CD4-positive, alpha-beta memory T cell (primary cell): ENCODE measurements at regions not wholly inside any gene's neighbourhood (a gene's known extent, or its start where the extent isn't known, plus 50 kb on each side); places are given as distances from the start of the nearest gene placed in this dataset.

Experiments used
- CTCF ChIA-PET: fragments of 350-600 bp; sonication (Branson Sonifier 250); formaldehyde crosslinking; loops from one replicate; lab custom pipeline; 2021; ENCODE audit warnings: inconsistent platforms; ENCODE audit not compliant: partially characterized antibody; lab: Charles Lee
- POLR2A ChIA-PET: fragments of 350-600 bp; sonication (Branson Sonifier 250); formaldehyde crosslinking; loops from one replicate; lab custom pipeline; 2021; ENCODE audit not compliant: partially characterized antibody; lab: Charles Lee
- DNase-seq, 5 donors: peaks; one replicate each; pipeline versions ENCODE4 v3.0.0 to v3.0.0-alpha.2; 2020 to 2022; ENCODE audit warnings: mixed read lengths in 1 of 5
- H3K27ac ChIP-seq: one replicate; pipeline ENCODE4 v1.7.0; 2013; ENCODE audit warnings: low read depth, low read length
- H3K27me3 ChIP-seq: 2 replicates; pipeline ENCODE4 v1.7.0; 2013; ENCODE audit warnings: mild to moderate bottlenecking, low read length, moderate library complexity; ENCODE audit not compliant: insufficient read depth
- H3K36me3 ChIP-seq: 2 replicates; pipeline ENCODE4 v1.7.0; 2013; ENCODE audit warnings: mild to moderate bottlenecking, low read length, moderate library complexity; ENCODE audit not compliant: insufficient read depth
- H3K4me1 ChIP-seq: 2 replicates; pipeline ENCODE4 v1.7.0; 2013; ENCODE audit warnings: mild to moderate bottlenecking, low read length, moderate library complexity; ENCODE audit not compliant: insufficient read depth
- H3K4me3 ChIP-seq, 2 donors: one replicate each; pipeline ENCODE4 v1.7.0; 2013; ENCODE audit warnings: low read length in 2 of 2, mild to moderate bottlenecking in 1 of 2
- H3K9me3 ChIP-seq, 2 donors: one replicate each; pipeline ENCODE4 v1.7.0; 2013; ENCODE audit warnings: low read length in 2 of 2, control low read depth in 1 of 2; ENCODE audit not compliant: control insufficient read depth in 1 of 2
- H3K27ac Mint-ChIP-seq, 7 donors: one replicate each; pipeline ENCODE4 v1.8.0; 2020 to 2021; ENCODE audit warnings: mixed read lengths in 7 of 7, mild to moderate bottlenecking in 6 of 7, inconsistent platforms in 3 of 7, moderate library complexity in 3 of 7
- H3K27me3 Mint-ChIP-seq, 2 donors: one replicate each; pipeline ENCODE4 v1.8.0; 2020 to 2021; ENCODE audit warnings: mixed read lengths in 2 of 2
- H3K36me3 Mint-ChIP-seq, 2 donors: one replicate each; pipeline ENCODE4 v1.8.0; 2020 to 2021; ENCODE audit warnings: mixed read lengths in 2 of 2, inconsistent platforms in 1 of 2, mild to moderate bottlenecking in 1 of 2
- H3K4me1 Mint-ChIP-seq, 4 donors: one replicate each; pipeline ENCODE4 v1.8.0; 2020 to 2021; ENCODE audit warnings: mixed read lengths in 4 of 4, mild to moderate bottlenecking in 1 of 4
- H3K4me3 Mint-ChIP-seq, 8 donors: one replicate each; pipeline ENCODE4 v1.8.0; 2020 to 2021; ENCODE audit warnings: mixed read lengths in 8 of 8, mild to moderate bottlenecking in 7 of 8, moderate library complexity in 6 of 8, inconsistent platforms in 3 of 8
- H3K9me3 Mint-ChIP-seq, 8 donors: one replicate each; pipeline ENCODE4 v1.8.0; 2020 to 2021; ENCODE audit warnings: mixed read lengths in 8 of 8, mild to moderate bottlenecking in 5 of 8, inconsistent platforms in 3 of 8, moderate library complexity in 1 of 8
- intact Hi-C: fragments of 100-400 bp; cut with micrococcal nuclease; formaldehyde crosslinking; loops from one replicate; pipeline ENCODE4 v1.15.1; 2023

- Mint-ChIP-seq H3K27ac (no peak overlapping the region), H3K36me3 (no peaks in the 10 kb centered on the region), H3K4me1 (no peaks in the 10 kb centered on the region), H3K27me3 (peaks cover 2 to 6% of the 10 kb centered on the region in 2 donors), H3K9me3 (peaks cover 2 to 14% (median 8%) of the 10 kb centered on the region in 8 donors), H3K4me3 (no peak overlapping the region)
- CTCF ChIA-PET, result no interaction called here
- Histone ChIP-seq H3K36me3 (no peaks in the 10 kb centered on the region), H3K4me3 (no peak overlapping the region), H3K9me3 (no peaks in the 10 kb centered on the region), H3K27ac (no peak overlapping the region), H3K27me3 (no peaks in the 10 kb centered on the region), H3K4me1 (no peaks in the 10 kb centered on the region)
- intact Hi-C loops, result no loop called here
- no peak for DNase-seq
- POLR2A ChIA-PET, result no interaction called here
Observed at GRCh38 chr12:41869432-41869831, 275.2 kb downstream of the GXYLT1 start.

- CTCF ChIA-PET, result no interaction called here
- Mint-ChIP-seq H3K27ac (no peak overlapping the region), H3K9me3 (peaks cover 0 to 19% (median 7%) of the 10 kb centered on the region in 8 donors), H3K4me1 (no peaks in the 10 kb centered on the region), H3K27me3 (peaks cover 3 to 6% of the 10 kb centered on the region in 2 donors), H3K36me3 (no peaks in the 10 kb centered on the region), H3K4me3 (no peak overlapping the region)
- no peak for DNase-seq
- no peak overlapping the region for H3K27ac ChIP-seq
- H3K9me3 ChIP-seq, result no peaks in the 10 kb centered on the region
- no peak overlapping the region for H3K4me3 ChIP-seq
- H3K36me3 ChIP-seq, result no peaks in the 10 kb centered on the region
- POLR2A ChIA-PET, result no interaction called here
- H3K27me3 ChIP-seq, result no peaks in the 10 kb centered on the region
- intact Hi-C loops, result no loop called here
- no peaks in the 10 kb centered on the region for H3K4me1 ChIP-seq
Observed at GRCh38 chr12:41866878-41867430, 277.7 kb downstream of the GXYLT1 start.

GRCh38 chr12:41856228-41856627, 288.4 kb downstream of the GXYLT1 start:
- CTCF ChIA-PET, result no interaction called here
- Mint-ChIP-seq H3K27me3 (peaks cover 0 to 2% of the 10 kb centered on the region in 2 donors), H3K36me3 (no peaks in the 10 kb centered on the region), H3K9me3 (no peaks in the 10 kb centered on the region), H3K4me3 (no peak overlapping the region), H3K4me1 (no peaks in the 10 kb centered on the region), H3K27ac (no peak overlapping the region)
- no peaks in the 10 kb centered on the region for H3K4me1 ChIP-seq
- POLR2A ChIA-PET, result no interaction called here
- H3K36me3 ChIP-seq, result no peaks in the 10 kb centered on the region
- intact Hi-C loops, result no loop called here
- no peak overlapping the region for H3K27ac ChIP-seq
- no peak for DNase-seq
- H3K9me3 ChIP-seq, result no peaks in the 10 kb centered on the region
- no peaks in the 10 kb centered on the region for H3K27me3 ChIP-seq
- no peak overlapping the region for H3K4me3 ChIP-seq

- no peaks in the 10 kb centered on the region for H3K27me3 ChIP-seq
- no peaks in the 10 kb centered on the region for H3K4me1 ChIP-seq
- ChIA-PET CTCF (interaction anchor here (0.6 kb wide), 1 partner anchor 36 kb away, joined by 3 read pairs; no protein-coding TSS in a partner anchor), POLR2A (no interaction called here)
- intact Hi-C loops, result no loop called here
- Mint-ChIP-seq H3K27ac (no peak overlapping the region), H3K36me3 (no peaks in the 10 kb centered on the region), H3K4me1 (no peaks in the 10 kb centered on the region), H3K27me3 (peaks cover 2 to 6% of the 10 kb centered on the region in 2 donors), H3K9me3 (peaks cover 0 to 4% (median 0%) of the 10 kb centered on the region in 8 donors), H3K4me3 (no peak overlapping the region)
- H3K9me3 ChIP-seq, result no peaks in the 10 kb centered on the region
- H3K27ac ChIP-seq, result no peak overlapping the region
- no peaks in the 10 kb centered on the region for H3K36me3 ChIP-seq
- no peak overlapping the region for H3K4me3 ChIP-seq
- DNase-seq, result no peak
Observed at GRCh38 chr12:41850046-41850445, 294.6 kb downstream of the GXYLT1 start.

GRCh38 chr12:41846718-41847117, 298.0 kb downstream of the GXYLT1 start:
- Mint-ChIP-seq H3K27me3 (peaks cover under 1 to 6% of the 10 kb centered on the region in 2 donors), H3K9me3 (peaks cover 0 to 4% (median 0%) of the 10 kb centered on the region in 8 donors), H3K27ac (no peak overlapping the region), H3K36me3 (no peaks in the 10 kb centered on the region), H3K4me3 (peak overlapping the region in 1 of 8 donors; percentile 22), H3K4me1 (no peaks in the 10 kb centered on the region)
- H3K27me3 ChIP-seq, result no peaks in the 10 kb centered on the region
- H3K9me3 ChIP-seq, result no peaks in the 10 kb centered on the region
- no peak overlapping the region for H3K27ac ChIP-seq
- H3K4me3 ChIP-seq, result no peak overlapping the region
- intact Hi-C loops, result no loop called here
- ChIA-PET POLR2A (no interaction called here), CTCF (no interaction called here)
- no peaks in the 10 kb centered on the region for H3K36me3 ChIP-seq
- no peaks in the 10 kb centered on the region for H3K4me1 ChIP-seq
- DNase-seq, result no peak

- H3K9me3 Mint-ChIP-seq, result peaks cover 0 to 2% (median 0%) of the 10 kb centered on the region in 8 donors
- CTCF ChIA-PET, result no interaction called here
- no peaks in the 10 kb centered on the region for H3K4me1 Mint-ChIP-seq
- DNase-seq, result no peak
- no peak overlapping the region for H3K27ac Mint-ChIP-seq
- Histone ChIP-seq H3K36me3 (no peaks in the 10 kb centered on the region), H3K4me1 (no peaks in the 10 kb centered on the region), H3K9me3 (no peaks in the 10 kb centered on the region), H3K27me3 (no peaks in the 10 kb centered on the region), H3K4me3 (no peak overlapping the region), H3K27ac (no peak overlapping the region)
- no peaks in the 10 kb centered on the region for H3K27me3 Mint-ChIP-seq
- no peaks in the 10 kb centered on the region for H3K36me3 Mint-ChIP-seq
- POLR2A ChIA-PET, result no interaction called here
- intact Hi-C loops, result no loop called here
- no peak overlapping the region for H3K4me3 Mint-ChIP-seq
Observed at GRCh38 chr12:41836416-41836815, 308.3 kb downstream of the GXYLT1 start.

- no peak overlapping the region for H3K4me3 Mint-ChIP-seq
- H3K4me1 Mint-ChIP-seq, result no peaks in the 10 kb centered on the region
- H3K27me3 Mint-ChIP-seq, result no peaks in the 10 kb centered on the region
- Histone ChIP-seq H3K36me3 (no peaks in the 10 kb centered on the region), H3K27me3 (no peaks in the 10 kb centered on the region), H3K27ac (no peak overlapping the region), H3K9me3 (no peaks in the 10 kb centered on the region), H3K4me1 (no peaks in the 10 kb centered on the region), H3K4me3 (no peak overlapping the region)
- no peak for DNase-seq
- H3K36me3 Mint-ChIP-seq, result no peaks in the 10 kb centered on the region
- intact Hi-C loops, result no loop called here
- peaks cover 0 to 2% (median 0%) of the 10 kb centered on the region in 8 donors for H3K9me3 Mint-ChIP-seq
- ChIA-PET POLR2A (no interaction called here), CTCF (no interaction called here)
- no peak overlapping the region for H3K27ac Mint-ChIP-seq
Observed at GRCh38 chr12:41835556-41835955, 309.1 kb downstream of the GXYLT1 start.
